Endodermal cell (in vitro differentiated cells): ENCODE measurements at regions not wholly inside any gene's neighbourhood (a gene's known extent, or its start where the extent isn't known, plus 50 kb on each side); places are given as distances from the start of the nearest gene placed in this dataset.

Source experiments
- DNase-seq: peaks from one replicate; pipeline ENCODE4 v3.0.0-alpha.2; 2017
- H3K27ac ChIP-seq: 2 replicates; pipeline ENCODE4 v1.5.1; 2013; ENCODE audit warnings: mild to moderate bottlenecking, low read depth, low read length, moderate library complexity
- H3K27me3 ChIP-seq: 2 replicates; pipeline ENCODE4 v1.6.1; 2013; ENCODE audit warnings: mild to moderate bottlenecking, low read length, moderate library complexity; ENCODE audit not compliant: insufficient read depth, control insufficient read depth, poor library complexity, severe bottlenecking
- H3K36me3 ChIP-seq: 2 replicates; pipeline ENCODE4 v1.7.0; 2013; ENCODE audit warnings: mild to moderate bottlenecking, low read length, moderate library complexity; ENCODE audit not compliant: control insufficient read depth, insufficient read depth
- H3K4me1 ChIP-seq: one replicate; pipeline ENCODE4 v1.7.0; 2013; ENCODE audit warnings: low read length; ENCODE audit not compliant: control insufficient read depth, insufficient read depth
- H3K4me3 ChIP-seq: 2 replicates; pipeline ENCODE4 v1.5.1; 2013; ENCODE audit warnings: mild to moderate bottlenecking, low read length, moderate library complexity
- H3K9ac ChIP-seq: 2 replicates; pipeline ENCODE4 v1.6.1; 2013; ENCODE audit warnings: mild to moderate bottlenecking, low read length, moderate library complexity; ENCODE audit not compliant: poor library complexity, severe bottlenecking; ENCODE audit errors: extremely low read depth
- H3K9me3 ChIP-seq: 2 replicates; pipeline ENCODE4 v1.6.1; 2013; ENCODE audit warnings: mild to moderate bottlenecking, low read length, moderate library complexity; ENCODE audit not compliant: control insufficient read depth
- H3K27ac Mint-ChIP-seq: 2 replicates; pipeline ENCODE4 v1.8.0; 2020; ENCODE audit warnings: mixed read lengths
- H3K27me3 Mint-ChIP-seq: 2 replicates; pipeline ENCODE4 v1.8.0; 2021; ENCODE audit warnings: mild to moderate bottlenecking, mixed read lengths; ENCODE audit not compliant: insufficient read depth
- H3K36me3 Mint-ChIP-seq: 2 replicates; pipeline ENCODE4 v1.8.0; 2020; ENCODE audit warnings: low read depth, mixed read lengths
- H3K4me1 Mint-ChIP-seq: 2 replicates; pipeline ENCODE4 v1.8.0; 2020; ENCODE audit warnings: mixed read lengths
- H3K4me3 Mint-ChIP-seq: 2 replicates; pipeline ENCODE4 v1.8.0; 2020; ENCODE audit warnings: mild to moderate bottlenecking, moderate library complexity, mixed read lengths
- H3K9me3 Mint-ChIP-seq: 2 replicates; pipeline ENCODE4 v1.8.0; 2020; ENCODE audit warnings: mild to moderate bottlenecking, mixed read lengths
- CTCF ChIP-seq: fragments of 200-600 bp; sonication (generic); conservative IDR thresholded peaks from 2 replicates; pipeline ENCODE4 v1.5.0; 2021; ENCODE audit warnings: antibody characterized with exemption, mild to moderate bottlenecking
- WGBS, 2 experiments: methylation state at CpG; one replicate each; pipeline versions ENCODE4 v1.1.5 to v1.1.7; 2013; ENCODE audit warnings: missing lambda C conversion rate in 2 of 2, mixed read lengths in 1 of 2; ENCODE audit not compliant: insufficient coverage in 1 of 2, insufficient read length in 1 of 2; 5-methylcytosine and 5-hydroxymethylcytosine counted together

- TF ChIP-seq CTCF: no peak
- Mint-ChIP-seq H3K27me3 (no peaks in the 10 kb centered on the region), H3K4me1 (peaks cover 32% of the 10 kb centered on the region), H3K4me3 (no peak overlapping the region), H3K36me3 (peaks cover 4% of the 10 kb centered on the region), H3K9me3 (peaks cover 16% of the 10 kb centered on the region), H3K27ac (no peak overlapping the region)
- H3K4me1 ChIP-seq: peaks cover 20% of the 10 kb centered on the region
- H3K9ac ChIP-seq: no peak overlapping the region
- no peak for DNase-seq
- no peak overlapping the region for H3K4me3 ChIP-seq
- H3K27ac ChIP-seq: no peak overlapping the region
- H3K27me3 ChIP-seq: no peaks in the 10 kb centered on the region
- WGBS, 2 experiments: 96 to 100% methylated on average over 2 of the region's 2 CpGs
- peaks cover 3% of the 10 kb centered on the region for H3K36me3 ChIP-seq
- peaks cover 21% of the 10 kb centered on the region for H3K9me3 ChIP-seq
Observed at GRCh38 chr17:34141590-34141989, 113.5 kb upstream of the CCL2 start.

GRCh38 chr17:34143430-34143829 is 111.7 kb upstream of the CCL2 start:
- Histone ChIP-seq H3K9ac (no peak overlapping the region), H3K9me3 (peaks cover 6% of the 10 kb centered on the region), H3K27ac (no peak overlapping the region), H3K4me3 (no peak overlapping the region), H3K4me1 (peaks cover 17% of the 10 kb centered on the region), H3K36me3 (no peaks in the 10 kb centered on the region), H3K27me3 (no peaks in the 10 kb centered on the region)
- peaks cover 29% of the 10 kb centered on the region for H3K4me1 Mint-ChIP-seq
- H3K27ac Mint-ChIP-seq: no peak overlapping the region
- no peak for DNase-seq
- no peaks in the 10 kb centered on the region for H3K27me3 Mint-ChIP-seq
- H3K36me3 Mint-ChIP-seq: no peaks in the 10 kb centered on the region
- WGBS, 2 experiments: 86% methylated on average over 1 of the region's 1 CpG; no CpG with 5 or more reads in 1 of the 2 experiments
- no peak overlapping the region for H3K4me3 Mint-ChIP-seq
- TF ChIP-seq CTCF: no peak
- H3K9me3 Mint-ChIP-seq: peaks cover 3% of the 10 kb centered on the region

- Mint-ChIP-seq H3K27ac (no peak overlapping the region), H3K27me3 (no peaks in the 10 kb centered on the region), H3K36me3 (peaks cover 3% of the 10 kb centered on the region), H3K4me3 (no peak overlapping the region), H3K9me3 (peaks cover 4% of the 10 kb centered on the region), H3K4me1 (peaks cover 22% of the 10 kb centered on the region)
- Histone ChIP-seq H3K9me3 (no peaks in the 10 kb centered on the region), H3K4me3 (no peak overlapping the region), H3K4me1 (peaks cover 14% of the 10 kb centered on the region), H3K27ac (no peak overlapping the region), H3K9ac (no peak overlapping the region), H3K27me3 (no peaks in the 10 kb centered on the region), H3K36me3 (no peaks in the 10 kb centered on the region)
- TF ChIP-seq CTCF: peak; percentile 97
- WGBS, 2 experiments: 56 to 62% methylated on average over 5 of the region's 5 CpGs
- peak; percentile 98 for DNase-seq
Observed at GRCh38 chr17:34146440-34147043, 108.5 kb upstream of the CCL2 start.
